WI38 (cell line): ENCODE measurements at regions not wholly inside any gene's neighbourhood (a gene's known extent, or its start where the extent isn't known, plus 50 kb on each side); places are given as distances from the start of the nearest gene placed in this dataset.

ENCODE experiments used
- H3K4me3 ChIP-seq: 2 replicates; pipeline ENCODE4 v1.5.1; 2011; ENCODE audit warnings: low read depth, mild to moderate bottlenecking, control low read depth, low read length
- TF ChIP-seq, protein P1 (sequence below): IDR thresholded peaks from 2 replicates; pipeline ENCODE4 v1.5.1; 2012; ENCODE audit warnings: low read depth, mild to moderate bottlenecking, control low read depth, low read length

DNA sequence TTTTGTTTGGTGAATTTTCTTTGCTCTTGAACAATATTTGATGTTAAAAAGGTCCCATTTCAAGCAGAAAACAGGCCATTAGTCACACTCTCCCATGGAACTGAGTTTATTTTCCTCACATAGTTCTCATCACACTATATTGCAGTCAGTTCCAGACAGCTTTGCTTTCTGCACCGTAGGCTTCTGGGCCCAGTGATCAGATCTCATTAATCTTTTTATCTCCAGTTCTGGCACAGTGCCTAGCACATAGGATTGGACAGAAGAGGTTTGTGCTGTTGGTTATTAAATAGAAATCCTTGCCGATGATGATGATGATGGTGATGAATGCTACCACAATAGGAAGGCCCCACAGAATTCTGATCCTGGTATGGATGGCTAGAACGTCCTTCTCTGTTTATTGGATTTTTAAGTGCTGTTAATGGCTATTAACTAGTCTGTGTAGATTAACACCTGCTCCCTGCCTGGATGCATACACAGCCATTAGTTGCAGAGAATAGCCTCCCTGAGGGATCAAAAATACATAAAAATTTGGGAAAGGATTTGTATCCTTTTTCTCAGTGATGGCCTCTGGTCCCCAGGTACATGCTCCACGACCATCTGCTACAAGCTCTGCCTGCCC is 52.0 kb upstream of the NTRK2 start:
- TF ChIP-seq, protein P1, sequence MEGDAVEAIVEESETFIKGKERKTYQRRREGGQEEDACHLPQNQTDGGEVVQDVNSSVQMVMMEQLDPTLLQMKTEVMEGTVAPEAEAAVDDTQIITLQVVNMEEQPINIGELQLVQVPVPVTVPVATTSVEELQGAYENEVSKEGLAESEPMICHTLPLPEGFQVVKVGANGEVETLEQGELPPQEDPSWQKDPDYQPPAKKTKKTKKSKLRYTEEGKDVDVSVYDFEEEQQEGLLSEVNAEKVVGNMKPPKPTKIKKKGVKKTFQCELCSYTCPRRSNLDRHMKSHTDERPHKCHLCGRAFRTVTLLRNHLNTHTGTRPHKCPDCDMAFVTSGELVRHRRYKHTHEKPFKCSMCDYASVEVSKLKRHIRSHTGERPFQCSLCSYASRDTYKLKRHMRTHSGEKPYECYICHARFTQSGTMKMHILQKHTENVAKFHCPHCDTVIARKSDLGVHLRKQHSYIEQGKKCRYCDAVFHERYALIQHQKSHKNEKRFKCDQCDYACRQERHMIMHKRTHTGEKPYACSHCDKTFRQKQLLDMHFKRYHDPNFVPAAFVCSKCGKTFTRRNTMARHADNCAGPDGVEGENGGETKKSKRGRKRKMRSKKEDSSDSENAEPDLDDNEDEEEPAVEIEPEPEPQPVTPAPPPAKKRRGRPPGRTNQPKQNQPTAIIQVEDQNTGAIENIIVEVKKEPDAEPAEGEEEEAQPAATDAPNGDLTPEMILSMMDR, result no peak
- no peak overlapping the region for H3K4me3 ChIP-seq
